ENCODE measurements at regions not wholly inside any gene's neighbourhood (a gene's known extent, or its start where the extent isn't known, plus 50 kb on each side); places are given as distances from the start of the nearest gene placed in this dataset.

DNA sequence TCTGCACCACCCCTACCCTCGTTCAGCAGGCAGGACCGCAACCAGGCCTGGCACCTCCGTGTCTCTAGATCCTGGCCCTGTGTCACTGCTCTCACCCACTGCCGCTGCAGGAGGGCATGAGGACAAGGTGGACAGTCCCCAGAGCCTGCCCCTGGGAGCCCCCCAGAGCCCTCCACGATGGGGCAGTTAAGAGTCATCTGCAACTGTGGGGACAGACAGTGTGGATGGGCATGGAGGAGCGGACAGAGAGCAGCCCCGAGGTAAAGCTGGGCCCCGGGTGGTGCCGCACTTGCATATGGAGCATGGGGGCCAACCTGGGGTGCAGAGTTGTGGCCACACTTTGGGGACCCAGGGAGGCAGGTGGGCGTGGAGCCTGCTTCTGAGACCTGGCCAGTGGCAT is 905.1 kb upstream of the USP15 start:
- Histone ChIP-seq H3K36me3 (ENCODE audit: low read length) (no peaks in the 10 kb centered on the region), H3K9me3 (ENCODE audit: insufficient read depth, low read length) (no peaks in the 10 kb centered on the region), H4K20me1 (ENCODE audit: low read depth, low read length) (no peaks in the 10 kb centered on the region)

GRCh38 chr12:61356485-61356884 is 903.7 kb upstream of the USP15 start:
- Histone ChIP-seq H3K9me2 (replicated peaks; ENCODE audit: insufficient read depth, low read length) (no peaks in the 10 kb centered on the region), H3K36me3 (ENCODE audit: low read length) (no peaks in the 10 kb centered on the region), H3K9me3 (ENCODE audit: insufficient read depth, low read length) (no peaks in the 10 kb centered on the region), H3F3A (ENCODE audit: insufficient read depth) (no peaks in the 10 kb centered on the region), H4K20me1 (ENCODE audit: low read depth, low read length) (no peaks in the 10 kb centered on the region), H3K9ac (ENCODE audit: low read length) (no peak overlapping the region), H3K27ac (ENCODE audit: low read depth, low read length) (no peak overlapping the region), H3K4me2 (ENCODE audit: low read depth, low read length, poor library complexity, severe bottlenecking) (no peak overlapping the region), H3K4me3 (ENCODE audit: insufficient read depth, low read length, poor library complexity, severe bottlenecking) (no peak overlapping the region), H2AFZ (ENCODE audit: low read depth, low read length, severe bottlenecking) (no peak overlapping the region), H3K27me3 (ENCODE audit: low read length) (no peaks in the 10 kb centered on the region), H3K79me2 (ENCODE audit: insufficient read depth, low read length) (no peaks in the 10 kb centered on the region)
- TF ChIP-seq CTCF (IDR thresholded peaks at IDR 0.05; ENCODE audit: insufficient read depth, low read length, poor library complexity, severe bottlenecking) (no peak), EZH2phosphoT487 (conservative IDR thresholded peaks at IDR 0.05; ENCODE audit: low read length) (no peak)

More for the DNA sequence above, 905.1 kb upstream of the USP15 start:
- no peak overlapping the region for H3K27ac ChIP-seq (ENCODE audit: low read depth, low read length)
- no peaks in the 10 kb centered on the region for H3K79me2 ChIP-seq (ENCODE audit: insufficient read depth, low read length)
- TF ChIP-seq EZH2phosphoT487 (conservative IDR thresholded peaks at IDR 0.05; ENCODE audit: low read length) (no peak), CTCF (IDR thresholded peaks at IDR 0.05; ENCODE audit: insufficient read depth, low read length, poor library complexity, severe bottlenecking) (no peak)
- no peaks in the 10 kb centered on the region for H3F3A ChIP-seq (ENCODE audit: insufficient read depth)
- H3K9ac ChIP-seq (ENCODE audit: low read length) = no peak overlapping the region
- no peaks in the 10 kb centered on the region for H3K9me2 ChIP-seq (replicated peaks; ENCODE audit: insufficient read depth, low read length)
- no peak overlapping the region for H3K4me2 ChIP-seq (ENCODE audit: low read depth, low read length, poor library complexity, severe bottlenecking)
- no peak overlapping the region for H2AFZ ChIP-seq (ENCODE audit: low read depth, low read length, severe bottlenecking)
- H3K4me3 ChIP-seq (ENCODE audit: insufficient read depth, low read length, poor library complexity, severe bottlenecking) = no peak overlapping the region
- no peaks in the 10 kb centered on the region for H3K27me3 ChIP-seq (ENCODE audit: low read length)

- H3F3A ChIP-seq (ENCODE audit: insufficient read depth) = no peaks in the 10 kb centered on the region
- H3K27ac ChIP-seq (ENCODE audit: low read depth, low read length) = no peak overlapping the region
- H3K9me3 ChIP-seq (ENCODE audit: insufficient read depth, low read length) = no peaks in the 10 kb centered on the region
- H3K79me2 ChIP-seq (ENCODE audit: insufficient read depth, low read length) = no peaks in the 10 kb centered on the region
- H3K9me2 ChIP-seq (replicated peaks; ENCODE audit: insufficient read depth, low read length) = no peaks in the 10 kb centered on the region
- no peak overlapping the region for H3K9ac ChIP-seq (ENCODE audit: low read length)
- no peak overlapping the region for H3K4me2 ChIP-seq (ENCODE audit: low read depth, low read length, poor library complexity, severe bottlenecking)
- no peak for TF ChIP-seq EZH2phosphoT487 (conservative IDR thresholded peaks at IDR 0.05; ENCODE audit: low read length)
- no peak for TF ChIP-seq CTCF (IDR thresholded peaks at IDR 0.05; ENCODE audit: insufficient read depth, low read length, poor library complexity, severe bottlenecking)
- no peaks in the 10 kb centered on the region for H3K36me3 ChIP-seq (ENCODE audit: low read length)
- H4K20me1 ChIP-seq (ENCODE audit: low read depth, low read length) = no peaks in the 10 kb centered on the region
- H3K27me3 ChIP-seq (ENCODE audit: low read length) = no peaks in the 10 kb centered on the region
- no peak overlapping the region for H3K4me3 ChIP-seq (ENCODE audit: insufficient read depth, low read length, poor library complexity, severe bottlenecking)
- no peak overlapping the region for H2AFZ ChIP-seq (ENCODE audit: low read depth, low read length, severe bottlenecking)
Observed at GRCh38 chr12:61357496-61357895, 902.7 kb upstream of the USP15 start.
